Endothelial cell of umbilical vein (primary cell): ENCODE measurements at regions not wholly inside any gene's neighbourhood (a gene's known extent, or its start where the extent isn't known, plus 50 kb on each side); places are given as distances from the start of the nearest gene placed in this dataset.

Experiments
- BruUV-seq: library from RNA; stranded (reverse); fragments of 400-500 nt; replicated peaks from 2 replicates; lab custom pipeline; 2021; lab: Mats Ljungman, UMichigan
- CTCF ChIA-PET: fragments of 300-600, 350-600 bp; sonication (Branson Sonifier 250); formaldehyde crosslinking; loops from one replicate; lab custom pipeline; 2021; ENCODE audit warnings: antibody characterized with exemption, inconsistent platforms; lab: Charles Lee
- POLR2A ChIA-PET: fragments of 300-600, 350-600 bp; sonication (Branson Sonifier 250); formaldehyde crosslinking; loops from one replicate; lab custom pipeline; 2021; ENCODE audit warnings: antibody characterized with exemption, inconsistent platforms; lab: Charles Lee
- DNase-seq: peaks from one replicate; pipeline ENCODE4 v3.0.0-alpha.2; 2011; ENCODE audit warnings: low read depth, low spot score
- FAIRE-seq: peaks from 2 replicates; lab custom pipeline; 2011; peaks lifted over from hg19 to GRCh38; lab: Jason Lieb, UNC
- H2AFZ ChIP-seq: 2 replicates; pipeline ENCODE4 v1.6.0; 2012; ENCODE audit warnings: low read depth, low read length, control low read depth, inconsistent platforms
- H3K27ac ChIP-seq: 2 replicates; pipeline ENCODE4 v1.5.1; 2011; ENCODE audit warnings: low read depth, mild to moderate bottlenecking, control low read depth, low read length, moderate library complexity; ENCODE audit not compliant: insufficient read depth
- H3K27me3 ChIP-seq, 2 experiments: 2 replicates each; pipeline versions ENCODE4 v1.6.0 to v1.6.1; 2011; ENCODE audit warnings: low read length in 2 of 2, mixed read lengths in 1 of 2; ENCODE audit not compliant: control insufficient read depth in 2 of 2, insufficient read depth in 2 of 2
- H3K36me3 ChIP-seq, 2 experiments: 2 replicates in 1 of 2; 3 replicates in 1 of 2; pipeline ENCODE4 v1.5.1; 2011; ENCODE audit warnings: low read length in 2 of 2, mild to moderate bottlenecking in 1 of 2, moderate library complexity in 1 of 2; ENCODE audit not compliant: control insufficient read depth in 2 of 2, insufficient read depth in 2 of 2; ENCODE audit errors: extremely low read depth in 1 of 2
- H3K4me1 ChIP-seq: 3 replicates; pipeline ENCODE4 v1.5.1; 2011; ENCODE audit warnings: mild to moderate bottlenecking, low read length; ENCODE audit not compliant: control insufficient read depth, insufficient read depth; ENCODE audit errors: extremely low read depth
- H3K4me2 ChIP-seq: 2 replicates; pipeline ENCODE4 v1.6.1; 2011; ENCODE audit warnings: low read length, control low read depth, mixed read lengths; ENCODE audit not compliant: insufficient read depth
- H3K4me3 ChIP-seq, 3 experiments: fragments of 200-600 bp in 1 of 3; sonication (generic), shearing (Covaris generic) in 1 of 3; replicated peaks in 1 of 3; 2 replicates each; pipeline ENCODE4 v1.5.1; 2011 to 2016; ENCODE audit warnings: control low read depth in 3 of 3, low read length in 3 of 3, mild to moderate bottlenecking in 2 of 3, inconsistent platforms in 1 of 3, low read depth in 1 of 3, moderate library complexity in 1 of 3; ENCODE audit not compliant: insufficient read depth in 1 of 3
- H3K79me2 ChIP-seq: 2 replicates; pipeline ENCODE4 v1.6.0; 2012; ENCODE audit warnings: low read length, inconsistent platforms; ENCODE audit not compliant: control insufficient read depth, insufficient read depth
- H3K9ac ChIP-seq: replicated peaks from 2 replicates; pipeline ENCODE3; 2011; ENCODE audit warnings: low read length, control low read depth; ENCODE audit not compliant: insufficient read depth; ENCODE audit errors: extremely low read depth
- H3K9me1 ChIP-seq: replicated peaks from 3 replicates; pipeline ENCODE4 v1.6.0; 2011; ENCODE audit warnings: mild to moderate bottlenecking, low read length; ENCODE audit not compliant: control insufficient read depth, insufficient read depth; ENCODE audit errors: extremely low read depth
- H3K9me3 ChIP-seq: replicated peaks from 2 replicates; pipeline ENCODE4 v1.5.1; 2012; ENCODE audit warnings: low read length, inconsistent platforms; ENCODE audit not compliant: control insufficient read depth, insufficient read depth
- H4K20me1 ChIP-seq: replicated peaks from 2 replicates; pipeline ENCODE3; 2011; ENCODE audit warnings: mild to moderate bottlenecking, low read length; ENCODE audit not compliant: control insufficient read depth, insufficient read depth; ENCODE audit errors: extremely low read depth
- CTCF ChIP-seq, 2 donors: IDR thresholded peaks; 1 replicate in 1 of 2; 2 replicates in 1 of 2; pipeline ENCODE4 v1.5.1; 2011; ENCODE audit warnings: low read length in 2 of 2, mild to moderate bottlenecking in 2 of 2, moderate library complexity in 2 of 2, control low read depth in 1 of 2, inconsistent platforms in 1 of 2, low read depth in 1 of 2; ENCODE audit not compliant: insufficient read depth in 1 of 2; ENCODE audit errors: extremely low read depth in 1 of 2
- EZH2 ChIP-seq: IDR thresholded peaks from 2 replicates; pipeline ENCODE4 v1.6.1; 2012; ENCODE audit warnings: borderline replicate concordance, low read depth, mild to moderate bottlenecking, moderate library complexity, low read length, inconsistent platforms; ENCODE audit not compliant: severe bottlenecking
- FOS ChIP-seq: IDR thresholded peaks from 2 replicates; pipeline ENCODE4 v1.6.1; 2011; ENCODE audit warnings: mild to moderate bottlenecking, low read length, moderate library complexity, borderline replicate concordance; ENCODE audit not compliant: insufficient read depth
- GATA2 ChIP-seq: IDR thresholded peaks from 2 replicates; pipeline ENCODE4 v1.7.0; 2011; ENCODE audit warnings: low read depth, mild to moderate bottlenecking, moderate library complexity, mixed read lengths, low read length; ENCODE audit not compliant: insufficient read length, insufficient read depth
- JUN ChIP-seq: IDR thresholded peaks from 2 replicates; pipeline ENCODE4 v1.6.1; 2011; ENCODE audit warnings: borderline replicate concordance, low read depth; ENCODE audit not compliant: insufficient read length, insufficient read depth
- MAX ChIP-seq: IDR thresholded peaks from 2 replicates; pipeline ENCODE4 v1.6.1; 2011; ENCODE audit not compliant: insufficient read depth, insufficient read length
- MYC ChIP-seq: IDR thresholded peaks from one replicate; pipeline ENCODE4 v1.6.1; 2011; ENCODE audit warnings: mild to moderate bottlenecking, low read depth, low read length
- POLR2A ChIP-seq: IDR thresholded peaks from 2 replicates; pipeline ENCODE4 v1.6.1; 2012; ENCODE audit warnings: low read depth, mild to moderate bottlenecking, control low read depth, low read length
- POLR2AphosphoS5 ChIP-seq: IDR thresholded peaks from 2 replicates; pipeline ENCODE4 v1.6.1; 2012; ENCODE audit warnings: low read depth, mild to moderate bottlenecking, control low read depth, low read length, moderate library complexity; ENCODE audit not compliant: insufficient read depth
- dilution Hi-C: fragments of 300-500 bp; cut with MboI; formaldehyde crosslinking; loops from one replicate; pipeline ENCODE4 v1.15.0; 2019; ENCODE audit warnings: low sequenced_read_pairs; ENCODE audit not compliant: extremely low pct_ligation_motif_present
- intact Hi-C: fragments of 100-400 bp; cut with micrococcal nuclease; formaldehyde crosslinking; loops from one replicate; pipeline ENCODE4 v1.10.0; 2022

GRCh38 chr5:148949841-148950470 is 112.9 kb downstream of the SH3TC2 start:
- BruUV-seq, result no TSS peak
- Histone ChIP-seq H3K4me3 (no peak overlapping the region), H3K9me3 (no peaks in the 10 kb centered on the region), H3K4me2 (no peak overlapping the region), H3K36me3 (no peaks in the 10 kb centered on the region), H3K4me1 (no peaks in the 10 kb centered on the region), H3K9ac (no peak overlapping the region), H3K27ac (no peak overlapping the region), H4K20me1 (no peaks in the 10 kb centered on the region), H3K79me2 (no peaks in the 10 kb centered on the region), H3K27me3 (no peaks in the 10 kb centered on the region), H3K9me1 (no peaks in the 10 kb centered on the region), H2AFZ (no peak overlapping the region)
- no peak for DNase-seq
- no peak for FAIRE-seq
- no peak for TF ChIP-seq EZH2
- no peak for TF ChIP-seq MAX
- no peak for TF ChIP-seq CTCF (IDR thresholded peaks at IDR 0.05; ENCODE audit: extremely low read depth in 1 of 2, insufficient read depth in 1 of 2, low read depth in 1 of 2, low read length in 2 of 2)
- TF ChIP-seq POLR2AphosphoS5, result no peak
- TF ChIP-seq MYC, result no peak
- TF ChIP-seq POLR2A, result no peak
- no peak for TF ChIP-seq FOS
- TF ChIP-seq GATA2, result no peak
- no peak for TF ChIP-seq JUN
- POLR2A ChIA-PET, result no interaction called here
- CTCF ChIA-PET, result interaction anchor here (0.8 to 2.2 kb wide), 5 partner anchors 9 to 219 kb away, joined by 3 to 6 read pairs (median 3); no protein-coding TSS in a partner anchor
- intact Hi-C loops (no loop called here), dilution Hi-C loops (no loop called here)
